GM19328 (cell line): ENCODE measurements at regions not wholly inside any gene's neighbourhood (a gene's known extent, or its start where the extent isn't known, plus 50 kb on each side); places are given as distances from the start of the nearest gene placed in this dataset.

Experiments used
- ATAC-seq: cut with Tn5 transposase; IDR thresholded peaks from one replicate; pipeline ENCODE4 v1.9.1; 2021; ENCODE audit warnings: mild to moderate bottlenecking, moderate library complexity; ENCODE audit not compliant: unreplicated experiment

GRCh38 chr20:7687065-7687464 is 253.2 kb downstream of the HAO1 start:
- ATAC-seq, result no peak

GRCh38 chr20:7689151-7689550 is 251.1 kb downstream of the HAO1 start:
- ATAC-seq, result no peak

GRCh38 chr20:7691647-7692269 is 248.5 kb downstream of the HAO1 start:
- ATAC-seq, result no peak

DNA sequence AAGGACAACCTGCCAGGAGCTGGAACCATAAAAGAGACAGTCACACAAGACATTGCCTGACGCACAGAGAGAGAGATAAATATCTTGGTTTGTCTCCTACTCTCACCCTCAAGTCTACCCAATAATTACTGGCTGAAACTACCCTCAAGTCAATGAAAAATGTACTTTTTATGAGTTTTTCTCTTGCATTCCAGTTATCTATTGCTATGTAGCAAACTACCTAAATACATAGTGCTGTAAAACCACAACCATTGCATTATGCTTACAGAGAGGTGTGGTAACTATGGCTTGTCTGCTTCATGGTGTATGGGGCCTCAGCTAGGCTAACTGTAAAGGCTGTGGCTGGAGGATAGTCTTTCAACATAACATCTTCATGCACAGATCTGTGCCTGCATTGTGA is 247.8 kb downstream of the HAO1 start:
- no peak for ATAC-seq

DNA sequence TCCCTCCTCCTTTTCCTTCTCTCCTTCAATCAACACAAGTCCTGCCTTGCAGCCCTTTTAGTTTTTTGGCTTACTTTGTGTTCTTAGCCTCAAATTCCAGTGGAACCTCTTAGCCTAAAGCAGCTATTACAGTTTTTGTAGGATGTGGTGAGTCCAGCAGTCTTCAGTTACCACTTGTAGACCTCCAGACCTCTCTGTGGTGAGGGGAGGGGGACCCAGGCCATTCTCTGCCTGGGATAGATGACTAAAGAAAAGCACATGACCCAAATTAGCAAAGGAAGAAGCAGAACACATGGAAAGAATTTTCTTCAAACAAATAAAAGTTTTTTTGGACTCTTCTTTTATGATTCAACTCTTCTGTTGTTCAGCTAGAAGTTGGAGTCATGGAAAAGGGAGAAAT is 246.5 kb downstream of the HAO1 start:
- ATAC-seq, result no peak

- ATAC-seq, result no peak
Observed at GRCh38 chr20:7695051-7695495, 245.2 kb downstream of the HAO1 start.

DNA sequence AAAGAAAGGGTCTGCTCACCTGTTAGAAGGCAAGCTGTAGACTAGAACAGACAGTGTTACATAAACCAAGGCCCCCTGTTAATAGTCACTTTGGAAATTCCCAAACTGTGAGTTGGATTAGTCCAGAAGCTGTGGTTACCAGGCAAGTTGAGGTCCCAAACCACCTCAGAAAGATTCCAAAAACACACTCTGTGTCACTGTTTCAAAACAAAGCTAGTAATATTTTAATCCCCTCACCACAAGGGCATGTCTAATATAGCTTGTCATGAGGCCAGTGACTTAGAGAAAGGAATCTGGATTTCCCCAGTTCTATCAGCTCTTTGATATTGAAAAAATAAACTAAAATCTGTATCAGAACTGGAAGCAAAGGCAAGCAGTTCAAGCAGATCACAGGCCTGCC is 244.6 kb downstream of the HAO1 start:
- no peak for ATAC-seq

GRCh38 chr20:7696311-7696710 is 243.9 kb downstream of the HAO1 start:
- no peak for ATAC-seq

GRCh38 chr20:7702141-7702540 is 238.1 kb downstream of the HAO1 start:
- no peak for ATAC-seq

- ATAC-seq, result no peak
Observed at GRCh38 chr20:7703551-7703961, 236.7 kb downstream of the HAO1 start.

DNA sequence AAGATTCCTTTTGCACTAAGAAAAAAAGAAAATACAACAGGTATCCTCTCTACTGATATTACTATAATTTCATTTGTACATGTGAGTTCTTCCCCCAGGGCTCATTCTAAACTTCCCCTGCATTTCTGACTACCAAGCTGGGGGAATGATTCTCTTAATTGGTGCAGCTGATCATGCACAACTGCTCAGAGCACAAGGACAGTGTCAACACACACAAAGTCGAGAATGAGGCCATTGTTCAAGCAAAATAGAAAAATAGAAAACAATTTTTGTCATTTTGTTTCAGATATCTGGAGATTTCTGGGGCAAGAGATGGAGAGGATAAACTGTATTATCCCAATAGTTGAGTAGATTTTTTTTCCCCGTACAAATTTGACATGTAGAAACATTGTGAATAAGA is 236.3 kb downstream of the HAO1 start:
- ATAC-seq, result no peak

GRCh38 chr20:7708112-7708511 is 232.1 kb downstream of the HAO1 start:
- no peak for ATAC-seq

DNA sequence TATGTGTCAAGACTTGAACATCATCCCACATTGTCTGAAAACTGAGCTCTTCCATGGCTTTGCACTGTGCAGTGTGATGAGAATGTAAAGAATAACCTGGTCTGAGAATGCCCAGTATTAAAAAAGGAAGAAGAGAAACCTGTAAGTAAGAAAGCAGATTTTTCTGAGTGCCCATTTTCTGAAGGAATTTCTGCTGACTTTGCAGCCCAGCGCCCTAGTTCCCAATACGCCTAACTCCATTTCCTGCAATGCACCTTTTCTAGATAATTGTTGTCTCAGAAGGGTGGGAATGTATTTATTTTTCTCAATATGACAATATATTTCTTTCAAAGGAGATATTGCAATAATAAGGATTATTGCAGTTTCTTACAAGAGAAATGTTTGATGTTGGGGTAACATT is 231.5 kb downstream of the HAO1 start:
- ATAC-seq, result no peak

DNA sequence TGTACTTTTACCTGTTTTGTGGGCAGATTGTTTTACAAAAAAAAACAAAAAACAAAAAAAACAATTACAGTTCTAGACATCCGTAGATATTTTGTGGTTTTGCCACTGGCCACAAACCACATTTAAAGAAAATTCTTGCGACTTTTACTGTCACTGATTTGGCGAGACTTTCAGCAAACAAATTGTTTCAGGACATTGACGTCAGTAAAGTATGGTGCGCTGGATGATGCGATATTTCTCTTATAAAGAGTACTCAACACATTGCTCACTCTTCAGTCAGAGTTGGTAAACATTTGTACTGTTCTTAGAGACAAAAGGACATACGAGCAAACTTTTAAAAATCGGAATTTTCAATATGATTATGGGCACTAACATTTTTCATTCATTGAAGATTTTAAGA is 229.8 kb downstream of the HAO1 start:
- no peak for ATAC-seq

DNA sequence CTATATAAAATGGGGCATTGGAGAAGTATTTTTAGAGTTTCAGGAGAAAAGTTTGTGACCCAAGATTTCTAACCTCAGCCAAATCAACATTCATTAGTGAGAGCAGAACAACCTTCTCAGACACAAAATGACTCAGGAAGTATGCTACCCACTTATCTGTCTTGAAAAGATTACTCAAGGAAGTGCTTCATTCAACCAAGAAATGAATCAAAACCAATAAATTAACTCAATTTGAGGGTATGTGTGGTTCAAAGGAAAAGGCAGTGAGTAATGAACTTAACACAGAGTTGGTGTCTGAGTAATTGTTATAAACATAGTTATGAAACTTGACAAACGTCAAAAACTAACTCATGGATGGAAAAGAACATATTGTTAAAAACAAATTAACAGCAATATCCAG is 227.6 kb downstream of the HAO1 start:
- ATAC-seq, result no peak

GRCh38 chr20:7714549-7714948 is 225.7 kb downstream of the HAO1 start:
- no peak for ATAC-seq

GRCh38 chr20:7716286-7716972 is 223.8 kb downstream of the HAO1 start:
- no peak for ATAC-seq

DNA sequence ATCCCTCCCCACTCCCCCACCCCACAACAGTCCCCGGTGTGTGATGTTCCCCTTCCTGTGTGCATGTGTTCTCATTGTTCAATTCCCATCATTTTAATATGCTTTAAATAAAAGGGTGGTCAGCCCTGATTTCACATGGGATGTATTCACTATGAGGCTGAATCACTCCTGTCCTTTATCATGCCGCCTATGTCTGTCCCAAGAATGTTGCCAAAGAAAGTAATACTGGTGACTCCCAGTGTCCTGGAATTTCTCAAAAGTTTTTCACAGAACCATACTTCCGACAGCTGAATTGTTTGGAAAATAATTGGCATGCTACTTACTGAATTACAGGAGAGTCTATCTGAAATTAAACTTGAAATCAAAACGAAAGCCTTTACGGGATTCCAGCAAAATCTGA is 217.7 kb downstream of the HAO1 start:
- ATAC-seq, result no peak

- no peak for ATAC-seq
Observed at GRCh38 chr20:7723284-7723683, 217.0 kb downstream of the HAO1 start.

GRCh38 chr20:7728338-7728737 is 211.9 kb downstream of the HAO1 start:
- no peak for ATAC-seq

DNA sequence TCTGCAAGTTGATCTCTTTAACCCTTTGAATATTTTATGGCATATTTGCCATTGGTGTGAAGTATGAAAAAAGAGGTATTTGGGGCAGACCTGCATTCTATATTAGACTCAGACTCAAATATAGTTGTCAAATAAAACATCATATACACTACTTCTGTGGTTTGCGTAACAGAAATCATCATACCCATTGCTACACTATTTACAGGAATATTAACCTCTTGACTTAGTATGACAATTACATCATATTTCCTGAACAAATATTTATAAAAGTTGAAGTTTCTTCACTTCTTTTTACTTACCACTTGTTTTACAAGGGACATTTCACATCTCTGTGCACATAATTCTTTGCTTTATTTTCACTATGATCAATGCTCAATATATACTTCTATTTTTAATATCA is 206.0 kb downstream of the HAO1 start:
- ATAC-seq, result no peak

GRCh38 chr20:7736336-7736735 is 203.9 kb downstream of the HAO1 start:
- ATAC-seq, result no peak

GRCh38 chr20:7741866-7742265 is 198.4 kb downstream of the HAO1 start:
- ATAC-seq, result no peak
